Vagina (tissue), 2 donors: ENCODE measurements at regions not wholly inside any gene's neighbourhood (a gene's known extent, or its start where the extent isn't known, plus 50 kb on each side); places are given as distances from the start of the nearest gene placed in this dataset.

Source experiments
- POLR2A ChIP-seq, 2 donors: fragments of 450-650 bp; IDR thresholded peaks; one replicate each; pipeline ENCODE4 v1.6.1; 2017; ENCODE audit warnings: antibody characterized with exemption in 2 of 2, mild to moderate bottlenecking in 2 of 2, moderate library complexity in 2 of 2
- POLR2AphosphoS5 ChIP-seq, 2 donors: sonication (generic); formaldehyde crosslinking; IDR thresholded peaks; one replicate each; pipeline ENCODE4 v1.9.0; 2017; ENCODE audit warnings: antibody characterized with exemption in 2 of 2, mild to moderate bottlenecking in 2 of 2, low read depth in 1 of 2; ENCODE audit not compliant: insufficient read depth in 1 of 2

DNA sequence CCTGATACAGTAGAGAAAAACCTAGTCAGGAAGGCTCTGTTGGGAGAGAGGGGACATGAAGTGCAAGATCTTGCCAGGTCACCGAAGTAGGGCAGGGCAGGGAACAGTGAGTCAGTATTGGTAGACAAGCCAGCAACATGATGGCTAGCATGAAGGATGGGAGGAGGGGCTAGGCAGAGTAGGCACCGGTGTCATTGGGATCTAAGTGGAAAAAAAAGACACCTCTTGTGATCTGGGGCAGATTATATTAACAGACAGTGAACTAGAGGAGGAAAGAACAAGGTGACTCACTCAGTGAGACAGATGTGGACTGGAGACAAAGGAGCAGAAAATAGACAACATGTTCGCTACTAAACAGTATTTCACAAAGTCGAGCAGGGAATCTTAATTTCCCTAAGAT is 149.2 kb upstream of the SLC24A5 start:
- TF ChIP-seq POLR2AphosphoS5 (IDR thresholded peaks at IDR 0.05; ENCODE audit: insufficient read depth in 1 of 2, low read depth in 1 of 2) (no peak), POLR2A (IDR thresholded peaks at IDR 0.05) (no peak)
